Esophagus squamous epithelium (tissue), 5 donors: ENCODE measurements at regions not wholly inside any gene's neighbourhood (a gene's known extent, or its start where the extent isn't known, plus 50 kb on each side); places are given as distances from the start of the nearest gene placed in this dataset.

Experiments used
- DNase-seq: peaks from one replicate; lab custom pipeline; 2025; lab: John Stamatoyannopoulos, UW
- H3K27ac ChIP-seq, 4 donors: fragments of 200-600 bp; sonication (generic); one replicate each; pipeline ENCODE4 v1.5.1; 2016 to 2019; ENCODE audit warnings: mild to moderate bottlenecking in 1 of 4
- H3K27me3 ChIP-seq, 4 donors: fragments of 200-600 bp; sonication (generic); 1 replicate in 3 of 4; 2 replicates in 1 of 4; pipeline versions ENCODE4 v1.5.1 to v1.6.0; 2017 to 2021; ENCODE audit warnings: antibody characterized with exemption in 1 of 4
- H3K36me3 ChIP-seq, 3 donors: fragments of 200-600 bp; sonication (generic); one replicate each; pipeline ENCODE4 v1.5.1; 2016 to 2019
- H3K4me1 ChIP-seq, 3 donors: fragments of 200-600 bp; sonication (generic); one replicate each; pipeline ENCODE4 v1.5.1; 2017 to 2019
- H3K4me3 ChIP-seq, 4 donors: fragments of 200-600 bp; sonication (generic); 1 replicate in 3 of 4; 2 replicates in 1 of 4; pipeline ENCODE4 v1.5.1; 2016 to 2019; ENCODE audit warnings: mild to moderate bottlenecking in 2 of 4, moderate library complexity in 1 of 4
- H3K9me3 ChIP-seq, 3 donors: fragments of 200-600 bp; sonication (generic); one replicate each; pipeline ENCODE4 v1.5.1; 2016 to 2019
- CTCF ChIP-seq, 6 experiments: fragments of 450-650 bp in 4 of 6; fragments of 200-600 bp in 2 of 6; sonication (generic) in 2 of 6; IDR thresholded peaks; one replicate each; pipeline ENCODE4 v1.5.1; 2016 to 2019; ENCODE audit warnings: antibody characterized with exemption in 6 of 6, mild to moderate bottlenecking in 4 of 6, moderate library complexity in 4 of 6
- POLR2A ChIP-seq, 4 donors: fragments of 450-650 bp; IDR thresholded peaks; one replicate each; pipeline ENCODE4 v1.6.1; 2017; ENCODE audit warnings: antibody characterized with exemption in 4 of 4, mild to moderate bottlenecking in 4 of 4, moderate library complexity in 3 of 4
- WGBS, 2 donors: methylation state at CpG; one replicate each; pipeline ENCODE4 v1.1.5; 2018; 5-methylcytosine and 5-hydroxymethylcytosine counted together
- intact Hi-C: fragments of 100-400 bp; cut with DNase I; formaldehyde crosslinking; loops from one replicate; pipeline ENCODE4 v1.15.0; 2022
- donor health status: DM: yes; HTN: yes; CAD: no.

- intact Hi-C loops, result no loop called here
- no peaks in the 10 kb centered on the region for H3K36me3 ChIP-seq
- H3K4me3 ChIP-seq, result no peak overlapping the region
- no peaks in the 10 kb centered on the region for H3K9me3 ChIP-seq
- TF ChIP-seq CTCF (IDR thresholded peaks at IDR 0.05) (no peak), POLR2A (IDR thresholded peaks at IDR 0.05) (no peak)
- no peak overlapping the region for H3K27ac ChIP-seq
- peaks cover 3 to 8% (median 5%) of the 10 kb centered on the region in 3 donors for H3K4me1 ChIP-seq
- no peaks in the 10 kb centered on the region for H3K27me3 ChIP-seq
- 47 to 78% methylated on average over 2 of the region's 2 CpGs for WGBS, 2 donors
- DNase-seq, result no peak
Measured at GRCh38 chr12:74885775-74886174, 323.9 kb downstream of the KCNC2 start.

- no peak overlapping the region for H3K27ac ChIP-seq
- intact Hi-C loops, result no loop called here
- H3K4me1 ChIP-seq, result peaks cover 3 to 8% (median 5%) of the 10 kb centered on the region in 3 donors
- H3K27me3 ChIP-seq, result no peaks in the 10 kb centered on the region
- WGBS, 2 donors, result 63 to 65% methylated on average over 2 of the region's 2 CpGs
- H3K9me3 ChIP-seq, result no peaks in the 10 kb centered on the region
- H3K36me3 ChIP-seq, result no peaks in the 10 kb centered on the region
- DNase-seq, result no peak
- H3K4me3 ChIP-seq, result no peak overlapping the region
- no peak for TF ChIP-seq POLR2A (IDR thresholded peaks at IDR 0.05)
Measured at GRCh38 chr12:74889073-74889472, 320.6 kb downstream of the KCNC2 start.

GRCh38 chr12:74889563-74890236 lies 319.9 kb downstream of the KCNC2 start:
- H3K4me3 ChIP-seq, result no peak overlapping the region
- H3K36me3 ChIP-seq, result no peaks in the 10 kb centered on the region
- DNase-seq, result no peak
- intact Hi-C loops, result no loop called here
- no peak for TF ChIP-seq POLR2A (IDR thresholded peaks at IDR 0.05)
- no peak for TF ChIP-seq CTCF (IDR thresholded peaks at IDR 0.05)
- no peaks in the 10 kb centered on the region for H3K9me3 ChIP-seq
- no peaks in the 10 kb centered on the region for H3K27me3 ChIP-seq
- no peak overlapping the region for H3K27ac ChIP-seq
- peaks cover 3 to 8% (median 5%) of the 10 kb centered on the region in 3 donors for H3K4me1 ChIP-seq
- WGBS, 2 donors, result 38 to 60% methylated on average over 3 of the region's 3 CpGs

GRCh38 chr12:74890237-74890599 lies 319.4 kb downstream of the KCNC2 start:
- WGBS, 2 donors, result 24 to 25% methylated on average over 3 to 4 of the region's 4 CpGs
- Histone ChIP-seq H3K4me3 (no peak overlapping the region), H3K27me3 (no peaks in the 10 kb centered on the region), H3K36me3 (no peaks in the 10 kb centered on the region), H3K4me1 (peaks cover 3 to 8% (median 5%) of the 10 kb centered on the region in 3 donors), H3K27ac (no peak overlapping the region), H3K9me3 (no peaks in the 10 kb centered on the region)
- intact Hi-C loops, result no loop called here
- no peak for DNase-seq
- TF ChIP-seq CTCF (IDR thresholded peaks at IDR 0.05) (no peak), POLR2A (IDR thresholded peaks at IDR 0.05) (no peak)

- no peak overlapping the region for H3K4me3 ChIP-seq
- DNase-seq, result no peak
- no peak overlapping the region for H3K27ac ChIP-seq
- H3K36me3 ChIP-seq, result no peaks in the 10 kb centered on the region
- intact Hi-C loops, result no loop called here
- TF ChIP-seq POLR2A (IDR thresholded peaks at IDR 0.05) (no peak), CTCF (IDR thresholded peaks at IDR 0.05) (no peak)
- 63 to 68% methylated on average over 1 of the region's 1 CpG for WGBS, 2 donors
- peaks cover 3 to 8% (median 5%) of the 10 kb centered on the region in 3 donors for H3K4me1 ChIP-seq
- H3K27me3 ChIP-seq, result no peaks in the 10 kb centered on the region
- no peaks in the 10 kb centered on the region for H3K9me3 ChIP-seq
Measured at GRCh38 chr12:74891083-74891668, 318.5 kb downstream of the KCNC2 start.
